GDM1 (cell line): ENCODE measurements at regions not wholly inside any gene's neighbourhood (a gene's known extent, or its start where the extent isn't known, plus 50 kb on each side); places are given as distances from the start of the nearest gene placed in this dataset.
"Not testable (repeated sequence)": the region's sequence is repeated elsewhere in the genome, so short reads cannot be mapped to it uniquely, and the experiment has no call there.

ENCODE experiments used
- DNase-seq: peaks from one replicate; lab custom pipeline; 2025; lab: John Stamatoyannopoulos, UW

DNA sequence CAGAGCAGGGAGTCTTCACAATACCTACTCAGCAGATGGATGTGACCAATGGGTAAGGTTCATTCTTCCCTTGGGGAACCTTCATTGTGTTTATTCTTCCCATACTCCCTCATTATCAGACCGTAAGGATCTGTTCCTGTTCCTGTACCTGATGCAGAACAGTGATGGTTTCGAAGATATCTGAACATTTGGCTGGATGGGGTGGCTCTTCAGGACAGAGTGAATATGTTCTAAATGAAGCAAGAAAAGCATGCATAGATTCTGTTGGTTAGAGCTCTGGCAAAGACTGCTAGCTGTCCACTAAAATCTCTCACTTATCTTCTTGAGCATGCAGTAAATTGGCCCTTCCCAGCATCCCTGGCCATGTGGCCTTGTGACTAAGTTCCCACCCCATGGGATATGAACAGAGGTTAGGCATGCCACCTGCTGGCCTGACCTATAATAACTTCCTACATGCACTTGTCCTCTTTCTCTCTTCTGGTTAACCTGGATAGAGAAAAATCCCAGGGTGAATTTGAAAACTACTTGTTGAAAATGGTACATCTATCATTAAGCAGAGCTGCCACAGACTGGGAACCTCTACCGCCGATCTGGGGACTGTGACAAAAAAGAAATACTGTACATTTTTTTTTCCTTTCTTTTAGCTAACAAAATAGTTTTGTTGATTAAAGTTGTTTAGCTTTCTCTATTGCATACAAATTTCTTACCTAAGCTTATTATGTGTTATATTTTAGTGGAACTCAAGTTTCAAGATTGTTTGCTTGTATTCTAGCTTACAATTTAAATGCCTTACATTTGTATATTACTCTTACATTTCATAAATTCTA, 60.0 kb upstream of the BANK1 start:
- peak; percentile 54 for DNase-seq

DNA sequence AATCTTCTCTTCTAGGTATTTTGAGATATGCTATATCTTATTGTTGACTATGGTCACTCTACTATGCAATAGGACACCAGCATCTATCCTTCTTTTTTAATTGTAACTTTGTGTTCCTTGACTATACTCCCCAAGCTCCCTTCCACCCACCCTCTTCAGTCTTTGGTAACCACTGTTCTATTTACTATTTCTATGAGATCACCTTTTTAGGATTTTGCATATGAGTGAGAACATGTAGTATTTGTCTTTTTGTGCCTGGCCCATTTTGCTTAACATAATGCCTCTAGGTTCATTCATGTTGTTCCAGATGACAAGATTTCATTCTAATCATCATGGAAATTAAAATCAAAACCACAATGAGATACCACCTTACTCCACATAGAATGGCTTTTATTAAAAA, 63.3 kb upstream of the BANK1 start:
- no peak for DNase-seq

GRCh38 chr4:101724093-101724492, 66.4 kb upstream of the BANK1 start:
- no peak for DNase-seq

GRCh38 chr4:101718810-101719209, 71.7 kb upstream of the BANK1 start:
- DNase-seq = no peak

DNA sequence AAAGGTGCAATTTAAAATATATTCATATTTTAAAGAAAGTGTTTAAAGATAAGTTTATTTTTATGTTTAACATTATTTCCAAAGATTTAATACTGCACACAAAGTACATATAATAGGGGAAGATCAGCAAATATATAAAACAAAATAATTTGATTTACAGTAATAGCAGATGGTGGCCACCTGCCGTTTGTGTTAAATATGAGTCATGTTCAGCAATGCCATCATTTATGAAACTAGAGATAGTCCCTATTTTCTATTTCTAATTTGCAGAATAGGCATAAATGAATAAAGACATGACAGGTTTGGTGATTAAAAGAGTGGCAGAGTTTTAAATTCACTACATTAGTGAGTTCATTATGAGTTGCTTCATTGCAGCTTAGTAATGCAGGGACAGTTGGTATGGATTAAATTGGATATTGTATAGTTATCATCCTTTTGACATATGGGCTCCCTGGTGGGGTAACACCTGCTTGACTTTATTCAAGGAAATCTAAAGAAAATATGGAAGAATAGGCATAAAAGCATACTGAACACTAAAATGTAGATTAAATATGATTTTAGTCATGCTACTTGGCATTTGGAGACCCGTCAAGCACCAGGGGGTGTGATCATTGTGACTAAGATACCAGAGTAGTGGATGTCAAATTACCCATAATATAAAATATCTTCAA, 78.8 kb upstream of the BANK1 start:
- no peak for DNase-seq

DNA sequence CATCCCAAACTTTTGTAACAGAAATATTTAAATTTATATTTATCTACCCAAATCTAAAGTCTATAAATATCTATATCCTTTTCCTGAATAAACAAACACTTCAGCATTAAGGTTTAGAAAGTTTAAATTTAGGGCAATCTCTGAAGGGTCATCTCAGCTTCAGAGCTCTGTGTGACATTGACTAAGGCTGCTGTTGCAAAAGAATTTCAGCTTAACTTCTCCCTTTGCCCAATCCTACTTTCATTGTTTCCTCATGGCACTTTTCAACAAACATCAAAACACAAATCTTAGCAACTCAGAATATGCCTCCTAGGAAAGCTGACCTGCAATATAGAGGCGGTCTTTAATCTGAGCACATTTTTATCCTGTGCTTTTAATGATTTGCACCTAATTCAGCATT, 79.7 kb upstream of the BANK1 start:
- DNase-seq = no peak

- DNase-seq = no peak
These were observed 82.1 kb upstream of the BANK1 start for GRCh38 chr4:101708293-101709039.

DNA sequence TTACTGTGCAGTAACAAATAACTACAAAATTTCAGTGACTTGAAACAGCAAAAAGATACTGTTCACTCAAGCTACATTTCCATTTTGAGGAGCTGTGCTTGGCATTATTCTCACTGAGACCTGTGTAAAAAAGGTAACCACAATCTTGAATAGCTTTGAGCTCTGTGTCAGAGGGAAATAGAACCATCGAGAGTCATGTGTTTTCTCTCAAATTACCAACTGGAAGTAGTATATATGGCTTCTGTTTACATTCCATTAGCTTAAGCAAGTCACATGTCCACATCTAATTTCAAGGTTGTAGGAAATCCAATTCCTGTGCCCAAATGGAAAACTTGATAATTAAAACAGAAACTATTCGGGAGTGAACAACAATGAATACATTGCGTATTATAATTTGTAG, 82.9 kb upstream of the BANK1 start:
- no peak for DNase-seq

GRCh38 chr4:101706535-101707057, 83.9 kb upstream of the BANK1 start:
- DNase-seq = no peak

GRCh38 chr4:101701551-101701950, 89.0 kb upstream of the BANK1 start:
- DNase-seq = no peak

DNA sequence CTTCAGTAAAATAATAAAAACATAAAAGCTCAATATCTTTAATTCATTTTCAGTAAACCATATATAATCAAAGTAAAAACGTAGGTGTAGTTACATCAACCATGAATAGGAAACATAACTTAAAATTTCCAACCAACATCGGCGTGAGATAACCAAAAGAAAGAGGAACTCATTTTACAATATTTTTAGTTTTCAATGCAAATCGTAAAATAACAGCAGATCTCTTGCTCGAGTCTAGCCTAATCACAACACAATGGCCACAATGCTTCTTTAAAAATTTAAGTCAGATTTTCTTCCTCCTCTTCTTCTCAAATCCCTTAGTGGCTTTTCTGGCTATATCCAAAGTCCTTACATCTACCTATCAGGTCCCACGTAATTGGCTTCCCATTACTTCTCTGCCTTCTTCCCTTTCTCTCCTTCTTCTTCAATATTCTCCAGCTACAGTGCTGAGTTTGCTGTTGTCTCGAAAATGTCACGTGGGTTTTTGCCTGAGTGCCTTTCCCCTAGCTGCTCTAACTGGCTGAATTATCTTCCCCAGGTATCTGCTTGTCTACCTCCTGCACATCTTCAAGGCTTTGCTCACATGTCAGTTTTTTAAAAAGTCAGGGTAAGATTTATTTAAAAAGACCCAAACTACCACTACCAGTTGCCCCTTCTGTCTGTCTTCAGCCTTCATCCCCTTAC, 90.9 kb upstream of the BANK1 start:
- DNase-seq = no peak

DNA sequence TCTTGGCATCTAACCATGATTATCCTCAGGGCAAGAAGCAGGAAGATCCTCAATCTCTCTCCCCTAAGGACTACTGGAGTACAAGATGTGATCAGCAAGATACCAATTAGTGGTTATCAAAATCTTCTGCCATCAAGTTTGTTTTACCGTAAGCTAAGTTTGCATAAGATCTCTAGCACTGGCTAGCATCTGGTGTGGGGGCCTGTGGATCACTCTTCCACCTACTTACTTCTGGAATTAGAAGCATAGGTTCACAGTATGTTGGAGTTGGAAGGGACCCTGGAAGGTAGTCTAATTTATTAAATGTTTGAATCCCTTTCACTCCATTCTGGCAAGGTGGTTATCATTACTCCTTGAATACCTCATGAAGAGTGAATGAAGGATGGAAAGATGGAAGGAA, 93.3 kb upstream of the BANK1 start:
- DNase-seq = no peak

DNA sequence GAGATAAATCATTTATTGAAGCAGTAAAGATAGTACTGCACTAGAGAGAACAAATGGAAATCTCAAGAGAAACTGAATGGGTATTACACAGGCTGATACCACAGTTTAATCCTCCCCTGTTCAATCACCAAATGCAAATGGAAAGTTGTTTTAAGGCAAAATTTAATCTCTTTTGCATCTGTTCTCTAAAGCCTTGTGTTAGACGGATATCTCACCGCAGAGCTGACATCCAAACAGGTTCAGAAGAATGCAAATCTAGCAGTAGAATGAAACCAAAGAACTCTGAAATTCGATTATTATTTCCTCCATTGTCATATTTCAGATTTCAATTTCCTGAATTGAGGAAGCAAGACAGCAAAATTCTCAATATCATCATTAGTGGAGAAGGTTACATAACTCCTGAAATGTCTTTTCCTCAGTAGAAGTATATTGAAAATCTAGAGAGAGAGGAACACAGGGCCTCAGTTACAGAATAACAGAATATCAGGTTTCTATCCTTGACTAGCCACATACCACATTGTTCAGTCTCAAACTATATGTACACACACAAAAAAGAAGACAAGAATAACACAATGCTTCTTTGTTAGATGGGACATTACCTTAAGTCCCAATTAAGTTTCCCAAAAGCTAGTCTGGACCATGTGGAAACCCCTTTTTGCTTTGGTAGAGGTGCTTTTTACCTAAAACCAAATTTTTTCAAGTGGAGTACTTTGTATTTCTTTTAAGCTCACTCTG, 94.1 kb upstream of the BANK1 start:
- DNase-seq = no peak

- no peak for DNase-seq
These were observed 95.4 kb upstream of the BANK1 start for GRCh38 chr4:101695176-101695575.

- DNase-seq = not testable (repeated sequence)
These were observed 96.1 kb upstream of the BANK1 start for GRCh38 chr4:101694403-101694802.

- DNase-seq = no peak
These were observed 96.6 kb upstream of the BANK1 start for GRCh38 chr4:101693842-101694398.

DNA sequence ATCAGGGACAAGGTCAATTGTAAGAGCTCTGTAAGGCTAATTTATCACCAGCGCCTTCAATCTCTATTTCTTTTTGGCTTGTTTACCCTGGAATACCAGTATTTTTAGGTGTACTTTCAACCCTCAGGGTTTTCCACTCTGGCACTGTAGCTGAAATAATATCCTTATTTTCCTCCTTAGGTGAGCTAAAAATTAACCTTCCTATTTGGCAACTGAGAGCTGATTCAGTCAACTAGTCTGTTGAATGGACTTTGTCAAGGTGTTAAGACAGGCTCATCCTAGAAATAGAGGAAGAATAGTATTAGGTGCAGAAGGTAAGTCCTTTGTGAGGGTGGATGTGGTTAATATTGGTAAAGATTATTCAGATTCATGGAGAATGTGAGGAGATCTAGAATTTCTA, 101.3 kb upstream of the BANK1 start:
- DNase-seq = no peak

DNA sequence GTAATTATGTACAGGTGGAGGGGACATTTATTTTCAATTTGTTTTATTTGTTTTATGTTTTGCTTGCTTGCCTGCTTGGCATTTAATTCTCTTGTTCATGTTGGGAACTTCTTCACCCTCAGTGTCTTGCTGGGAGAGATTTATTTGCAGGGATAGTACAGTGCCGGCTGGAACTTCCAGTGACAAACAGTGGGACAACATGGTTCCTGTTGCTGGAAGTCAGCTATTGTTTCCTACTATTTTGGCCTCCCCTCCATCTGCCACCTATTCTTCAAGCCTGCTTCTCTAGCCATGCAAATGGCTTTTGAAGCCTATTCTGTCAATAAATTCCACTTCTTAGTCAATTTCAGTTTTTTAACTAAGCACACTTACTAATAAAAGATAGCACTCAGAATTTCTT, 105.4 kb upstream of the BANK1 start:
- no peak for DNase-seq

GRCh38 chr4:101682946-101683345, 107.6 kb upstream of the BANK1 start:
- no peak for DNase-seq

- DNase-seq = no peak
These were observed 112.3 kb upstream of the BANK1 start for GRCh38 chr4:101678180-101678579.

DNA sequence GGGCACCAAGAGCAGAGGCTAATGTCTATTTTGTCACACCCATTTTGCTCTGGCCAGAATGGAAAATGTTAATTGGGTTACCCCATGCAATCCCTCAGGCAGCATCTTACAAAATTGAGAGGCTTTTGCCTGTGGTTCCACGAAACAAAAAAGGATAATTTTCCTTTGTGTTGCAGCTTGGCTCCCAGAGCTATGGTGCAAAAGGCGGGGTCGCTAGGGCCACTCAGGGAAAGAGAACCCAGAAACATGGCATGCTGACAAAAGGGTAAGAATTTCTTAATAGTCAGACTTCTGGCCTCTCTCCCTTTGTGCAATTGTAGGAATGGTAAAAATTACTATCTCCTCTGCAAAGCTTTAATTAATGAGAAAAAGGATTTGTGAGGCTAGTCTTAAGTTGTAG, 119.6 kb upstream of the BANK1 start:
- no peak for DNase-seq
